NCI-H82 treated with DMSO at 0.1 percent for 48 hours (cell line): ENCODE measurements at regions not wholly inside any gene's neighbourhood (a gene's known extent, or its start where the extent isn't known, plus 50 kb on each side); places are given as distances from the start of the nearest gene placed in this dataset.
"Not testable (repeated sequence)": the region's sequence is repeated elsewhere in the genome, so short reads cannot be mapped to it uniquely, and the experiment has no call there.

ENCODE experiments used
- DNase-seq: peaks from one replicate; lab custom pipeline; 2025; ENCODE audit not compliant: unreplicated experiment; lab: John Stamatoyannopoulos, UW

DNA sequence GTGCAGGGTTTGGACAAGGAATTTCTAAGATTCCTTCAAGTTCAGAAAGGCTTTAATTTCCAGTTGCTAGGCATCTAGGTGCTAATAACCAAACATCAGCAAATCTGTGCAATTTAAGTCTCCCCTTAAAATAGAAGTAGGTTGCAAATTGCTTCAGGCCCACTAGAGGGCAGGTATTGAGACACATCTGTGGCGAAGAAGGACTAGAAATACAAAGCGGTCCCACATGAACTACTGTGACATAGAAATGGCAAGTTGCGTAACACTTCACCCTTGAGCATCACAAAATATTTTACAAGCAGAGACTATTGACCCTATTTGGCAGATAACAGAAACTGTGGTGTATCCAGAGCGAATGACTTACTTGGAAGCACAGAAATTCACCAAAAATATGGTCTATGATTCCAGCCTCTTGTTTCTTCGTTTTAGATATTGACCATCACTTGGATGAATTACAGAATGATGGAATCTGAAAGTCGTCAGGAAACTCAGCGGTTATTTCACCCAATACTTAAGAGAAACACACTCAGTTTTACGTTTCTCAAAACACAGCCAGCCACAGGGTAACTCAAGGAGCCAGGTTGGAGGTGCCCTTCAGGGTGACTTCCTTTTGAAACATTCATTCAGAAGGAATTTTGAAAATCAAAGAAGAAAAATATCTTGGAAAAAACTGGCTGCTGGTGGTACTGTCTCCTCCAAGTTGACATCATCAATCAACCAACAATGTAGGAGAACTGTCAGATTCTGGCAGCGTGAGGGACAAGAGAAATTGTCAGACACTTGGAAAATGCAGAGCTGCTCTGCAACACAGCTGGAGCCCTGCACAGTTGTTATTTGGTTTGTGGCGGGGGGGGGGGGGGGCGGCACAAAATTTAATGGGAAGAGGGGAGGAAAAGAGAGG, 256.3 kb upstream of the MINDY3 start:
- no peak for DNase-seq

DNA sequence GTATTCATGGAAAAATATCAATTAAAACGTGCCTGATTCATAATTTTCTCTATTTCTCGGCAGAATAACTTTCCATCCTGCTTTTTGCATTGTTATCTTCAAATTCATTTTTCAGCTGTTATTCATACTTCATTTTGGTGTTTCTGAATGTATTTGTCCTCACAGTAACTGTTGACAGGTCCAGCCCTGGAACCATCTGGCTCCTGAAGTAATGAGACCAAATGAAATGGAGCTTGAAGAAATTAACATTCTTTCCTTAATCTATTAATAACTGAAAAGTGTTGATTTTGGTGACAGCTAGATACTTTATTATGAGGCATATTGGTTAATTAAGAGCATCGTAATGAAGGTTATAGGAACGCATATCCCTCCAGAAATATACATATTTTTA, 257.0 kb upstream of the MINDY3 start:
- DNase-seq: no peak

DNA sequence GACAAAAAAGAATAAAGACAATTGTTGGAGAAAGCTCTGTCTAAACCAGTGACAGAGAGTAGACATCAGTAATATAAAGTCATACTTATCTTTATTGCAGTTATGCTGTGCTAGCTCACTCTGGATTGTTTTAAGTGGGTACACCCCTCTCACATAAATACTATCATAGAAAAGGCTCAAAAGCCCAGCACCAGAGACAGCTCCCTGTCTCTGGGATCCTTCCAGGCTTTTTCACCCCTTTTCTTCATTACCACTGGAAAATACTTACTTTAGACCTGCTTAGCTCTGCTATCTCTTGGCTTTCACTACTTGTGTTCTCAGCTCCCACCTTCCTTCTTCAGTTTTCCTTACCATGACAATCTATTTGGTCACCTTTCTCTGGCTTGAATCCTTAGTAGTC, 259.1 kb upstream of the MINDY3 start:
- no peak for DNase-seq

DNA sequence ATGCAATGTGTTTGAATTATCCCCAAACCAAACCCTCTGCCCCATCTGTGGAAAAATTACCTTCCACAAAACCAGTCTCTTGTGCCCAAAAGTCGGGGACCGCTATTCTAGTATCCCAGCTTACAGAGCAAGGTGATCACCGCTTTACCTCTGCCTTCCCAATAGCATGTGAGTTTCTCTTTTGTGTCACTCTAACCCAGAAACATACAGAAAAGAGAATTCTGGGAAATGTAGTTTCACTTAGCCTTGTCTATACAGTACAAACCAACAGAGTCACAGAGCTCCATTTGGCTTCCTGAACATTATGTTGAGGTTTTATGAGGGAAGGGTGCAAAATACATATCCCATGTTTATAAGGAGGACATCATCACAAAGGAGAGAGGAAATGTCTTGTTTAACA, 260.3 kb upstream of the MINDY3 start:
- no peak for DNase-seq

DNA sequence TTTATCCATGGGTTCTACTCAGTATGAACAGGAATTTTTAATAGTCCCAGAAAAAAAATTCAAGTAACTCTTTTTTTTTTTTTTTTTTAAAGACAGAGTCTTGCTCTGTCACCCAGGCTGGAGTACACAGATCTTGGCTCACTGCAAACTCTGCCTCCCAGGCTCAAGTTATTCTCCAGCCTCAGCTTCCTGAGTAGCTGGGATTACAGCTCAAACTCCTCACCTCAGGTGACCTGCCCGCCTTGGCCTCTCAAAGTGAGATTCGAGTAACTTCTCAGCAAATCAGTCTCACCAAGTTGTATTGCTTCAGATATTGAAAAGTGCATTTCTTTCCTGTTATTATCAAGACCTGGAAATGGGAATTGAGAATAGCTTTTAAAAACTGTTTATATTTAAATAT, 281.2 kb upstream of the MINDY3 start:
- DNase-seq: no peak

DNA sequence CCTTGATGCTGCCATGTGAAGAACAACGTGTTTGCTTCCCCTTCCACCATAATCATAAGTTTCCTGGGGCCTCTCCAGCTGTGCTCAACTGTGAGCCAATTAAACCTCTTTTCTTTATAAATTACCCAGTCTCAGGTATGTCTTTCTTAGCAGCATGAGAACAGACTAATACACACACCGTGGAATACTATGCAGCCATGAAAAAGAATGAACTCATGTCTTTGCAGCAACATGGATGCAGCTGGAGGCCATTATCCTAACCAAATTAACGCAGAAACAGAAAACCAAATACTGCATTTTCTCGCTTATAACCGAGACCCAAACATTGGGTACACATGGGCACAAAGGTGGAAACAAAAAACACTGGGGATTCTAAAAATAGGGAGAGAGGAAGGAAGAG, 286.7 kb upstream of the MINDY3 start:
- DNase-seq: no peak

DNA sequence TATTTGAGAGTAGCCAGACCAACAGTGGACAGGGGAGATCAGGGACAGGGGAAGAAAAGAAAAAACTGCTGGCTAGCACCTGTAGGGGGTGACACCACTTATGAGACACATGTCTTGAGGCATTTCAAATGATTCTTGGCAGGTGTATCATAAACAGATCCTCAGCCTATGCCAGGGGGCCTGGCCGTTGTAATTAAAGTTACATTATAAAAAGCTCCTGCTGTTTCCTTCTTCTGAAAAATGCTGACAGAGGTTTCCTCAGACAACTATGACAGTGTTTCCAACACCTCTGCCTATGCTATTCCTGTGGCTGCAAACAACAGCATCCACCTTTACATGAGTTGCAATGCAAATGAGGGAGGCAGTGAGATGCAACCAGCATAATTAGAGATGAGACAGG, 281.0 kb upstream of the PTER start:
- no peak for DNase-seq

DNA sequence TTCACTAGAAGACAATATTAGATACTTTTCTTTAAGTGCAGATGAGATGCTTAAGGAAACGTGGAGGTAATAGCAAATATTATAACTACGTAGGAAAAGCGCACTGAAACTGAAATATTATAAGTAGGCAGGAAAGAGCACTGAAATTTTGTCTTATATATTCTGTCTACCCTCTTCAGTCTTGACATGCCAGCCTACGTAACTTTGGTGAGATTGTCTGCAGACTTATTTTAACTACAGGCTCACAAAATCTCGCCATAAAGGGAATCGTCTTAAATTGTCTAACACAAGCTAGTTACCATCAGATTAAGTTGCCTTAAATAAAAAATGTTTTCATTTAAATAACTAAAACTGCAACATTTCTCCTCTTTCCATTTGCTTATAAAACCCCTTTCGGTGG, 280.1 kb upstream of the PTER start:
- no peak for DNase-seq

DNA sequence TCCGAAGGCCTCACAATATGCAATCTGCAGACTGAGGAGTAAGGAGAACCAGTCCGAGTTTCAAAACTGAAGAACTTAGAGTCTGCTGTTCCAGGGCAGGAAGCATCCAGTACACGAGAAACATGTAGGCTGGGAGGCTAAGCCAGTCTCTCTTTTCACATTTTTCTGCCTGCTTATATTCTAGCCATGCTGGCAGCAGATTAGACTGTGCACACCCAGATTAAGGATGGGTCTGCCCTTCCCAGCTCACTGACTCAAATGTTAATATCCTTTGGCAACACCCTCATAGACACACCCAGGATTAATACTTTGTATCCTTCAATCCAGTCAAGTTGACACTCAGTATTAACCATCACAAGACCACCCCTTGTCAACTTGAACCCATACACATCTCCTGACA, 271.7 kb upstream of the PTER start:
- DNase-seq: not testable (repeated sequence)

DNA sequence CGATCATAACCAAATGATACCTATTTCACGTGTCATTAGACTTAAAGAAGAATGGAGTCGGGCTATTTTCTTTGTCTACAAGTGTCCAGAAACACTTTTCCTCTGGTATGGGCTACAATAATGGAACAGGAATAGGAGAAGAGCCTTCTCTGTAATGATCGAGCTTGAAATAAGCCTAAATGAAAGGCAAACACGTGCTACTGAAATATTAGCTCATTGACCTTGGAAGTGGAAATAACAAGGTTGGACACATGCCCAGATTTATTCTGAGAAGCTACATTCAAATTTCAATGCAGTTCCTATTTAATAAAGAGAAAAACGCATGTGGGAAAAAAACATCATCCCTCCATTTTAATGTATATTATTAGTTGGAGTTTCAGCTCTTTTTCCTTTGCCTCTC, 254.7 kb upstream of the PTER start:
- no peak for DNase-seq

DNA sequence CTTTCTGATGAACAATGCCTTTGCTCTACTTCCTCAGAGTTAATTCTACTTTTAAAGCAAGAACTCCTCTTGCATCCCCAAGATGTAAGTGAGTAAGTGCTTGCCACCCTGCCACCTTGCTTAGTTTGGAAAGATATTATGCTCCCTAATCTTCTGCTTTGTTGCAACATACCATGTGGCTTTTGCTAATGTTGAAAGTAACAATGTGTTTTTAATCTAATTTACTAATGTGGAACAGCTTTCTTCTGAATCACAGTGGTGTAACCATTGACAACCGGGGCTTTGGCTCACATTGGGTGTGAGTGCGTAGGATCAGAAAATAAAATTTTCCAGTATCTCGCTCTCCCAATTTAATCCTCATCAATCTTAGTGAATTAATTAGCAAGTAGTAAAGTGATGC, 254.1 kb upstream of the PTER start:
- peak; percentile 1 for DNase-seq

DNA sequence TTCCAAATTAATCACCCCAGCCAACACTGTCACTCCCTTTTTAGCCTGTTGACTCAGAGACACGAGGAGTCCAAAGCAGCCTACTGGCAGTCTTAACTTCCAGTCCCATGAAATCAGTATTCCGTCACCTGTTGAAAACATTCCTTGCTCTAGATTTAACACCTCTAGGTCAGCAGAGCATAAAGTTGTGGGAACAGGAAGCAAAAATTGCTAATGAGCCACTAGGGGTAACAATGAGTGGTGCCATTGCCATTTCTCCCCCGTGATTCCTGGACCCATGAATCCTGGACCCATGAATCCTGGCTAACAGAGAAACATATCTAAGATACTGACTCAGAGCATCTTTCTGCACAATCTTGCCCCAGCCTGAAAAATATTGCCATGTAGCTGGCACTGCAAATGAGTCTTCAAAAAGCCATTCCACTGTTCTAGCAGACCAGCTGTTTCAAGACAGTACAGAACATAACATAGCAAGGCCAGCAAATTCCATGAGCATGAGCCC, 252.7 kb upstream of the PTER start:
- DNase-seq: no peak

DNA sequence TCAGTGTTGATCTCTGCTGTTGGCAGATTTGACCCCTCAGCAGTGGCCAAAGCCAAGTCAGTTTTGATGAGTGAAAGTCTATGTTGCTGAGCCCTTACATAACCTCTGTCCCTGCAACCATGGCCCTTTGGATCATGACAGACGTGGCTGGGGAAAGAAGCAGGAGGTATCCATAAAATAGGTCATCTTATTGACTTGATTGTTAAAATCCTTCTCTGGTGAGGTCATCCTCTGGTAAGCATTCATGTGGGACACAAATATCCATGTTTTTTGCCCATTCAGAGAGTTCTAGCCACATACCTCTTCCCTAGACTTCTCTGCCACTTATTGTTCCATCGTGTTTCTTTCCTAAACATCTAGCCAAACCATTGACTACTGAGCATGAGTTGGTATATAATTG, 251.9 kb upstream of the PTER start:
- no peak for DNase-seq

DNA sequence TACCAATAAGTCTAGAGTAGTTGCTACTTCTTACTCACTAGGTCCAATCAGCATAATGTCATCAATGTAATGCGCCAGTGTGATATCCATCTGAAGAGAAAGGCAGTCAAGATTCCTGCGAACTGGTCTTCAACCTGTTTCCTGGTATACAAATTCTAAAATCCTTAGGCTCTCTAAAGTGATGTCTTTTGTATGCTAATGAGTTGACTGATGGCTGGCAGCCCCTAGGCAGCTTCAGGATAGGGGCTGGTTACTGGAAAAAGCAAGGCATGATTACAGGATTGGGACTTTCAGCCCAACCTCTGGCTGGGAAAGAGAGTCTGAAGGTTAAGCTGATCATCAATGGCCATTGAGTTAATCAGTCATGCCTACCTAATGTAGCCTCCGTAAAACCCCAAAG, 250.2 kb upstream of the PTER start:
- no peak for DNase-seq

DNA sequence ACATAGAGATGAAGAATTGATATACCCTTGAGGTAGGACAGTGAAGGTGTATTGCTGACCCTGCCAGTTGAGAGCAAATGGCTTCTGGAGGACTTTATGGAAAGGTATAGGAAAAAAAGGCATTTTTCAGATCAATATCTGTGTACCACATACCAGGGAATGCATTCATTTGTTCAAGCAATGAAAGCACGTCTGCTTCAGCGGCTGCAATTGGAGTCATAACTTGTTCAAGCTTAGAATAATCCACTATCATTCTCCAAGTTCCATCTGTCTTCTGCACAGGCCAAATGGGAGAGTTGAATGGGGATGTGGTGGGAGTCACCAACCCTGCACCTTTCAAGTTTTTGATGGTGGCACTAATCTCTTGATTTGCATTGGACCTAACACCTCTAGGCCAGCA, 249.6 kb upstream of the PTER start:
- DNase-seq: no peak

DNA sequence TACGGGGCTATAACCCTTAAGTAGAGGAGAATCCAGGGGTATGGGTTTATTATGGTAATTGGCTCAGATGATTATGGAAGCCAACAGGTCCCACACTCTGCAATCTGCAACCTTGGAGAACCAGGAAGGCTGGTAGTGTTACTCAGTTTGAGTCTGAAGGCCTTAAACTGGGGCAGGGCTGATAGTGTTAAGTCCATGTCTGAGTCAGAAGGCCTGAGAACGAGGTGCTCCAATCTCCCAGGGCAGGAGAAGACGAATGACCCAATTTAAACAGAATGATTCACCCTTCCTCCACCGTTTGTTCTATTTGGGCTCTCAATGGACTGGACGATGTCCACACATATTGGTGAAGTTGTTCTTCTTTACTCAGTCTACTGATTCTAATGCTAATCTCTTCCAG, 244.5 kb upstream of the PTER start:
- DNase-seq: no peak

DNA sequence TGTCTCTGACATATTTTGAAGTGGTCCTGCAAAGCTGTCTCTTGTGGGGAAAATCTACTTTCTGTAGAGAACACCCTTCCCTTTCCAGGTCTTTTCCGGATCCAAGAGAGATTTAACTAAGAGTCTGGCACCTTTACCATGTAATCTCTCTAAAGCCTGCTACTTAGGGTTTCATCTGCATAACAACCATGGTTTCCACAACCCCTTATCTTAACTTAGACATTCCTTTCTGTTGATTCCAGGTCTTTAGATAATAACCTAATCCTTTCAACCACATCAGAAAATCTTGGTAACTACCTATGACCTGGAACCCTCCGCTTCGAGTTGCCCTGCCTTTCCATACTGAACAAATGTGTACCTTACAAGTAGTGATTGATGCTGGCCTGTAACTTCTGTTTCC, 243.6 kb upstream of the PTER start:
- DNase-seq: no peak

DNA sequence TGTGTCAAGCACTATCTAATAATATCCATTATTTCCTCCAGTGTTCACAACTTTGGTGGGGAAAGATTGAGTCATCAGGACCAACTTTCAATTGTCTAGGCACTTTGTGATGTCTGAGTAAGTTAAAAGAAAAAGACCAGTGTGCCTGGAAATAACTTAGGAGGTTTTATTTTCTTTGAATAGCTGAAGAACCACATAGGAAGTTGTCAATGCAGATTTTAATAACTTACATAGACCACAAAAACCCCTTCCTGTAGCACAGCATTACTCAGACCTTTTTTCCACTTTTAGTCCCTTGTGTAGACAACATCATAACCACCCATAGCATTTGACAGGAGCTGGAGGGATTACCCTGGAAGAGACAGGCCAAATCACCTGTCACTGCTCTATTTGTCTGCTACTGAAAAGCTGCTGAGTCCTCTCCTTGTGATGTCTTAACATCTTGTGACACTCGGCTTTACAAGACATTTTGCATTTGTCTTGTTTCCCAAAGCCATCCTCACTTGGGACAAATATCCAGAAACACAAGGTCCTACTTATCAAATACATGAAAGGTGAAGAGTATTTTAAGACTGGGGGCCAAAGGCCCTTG, 241.5 kb upstream of the PTER start:
- DNase-seq: no peak

DNA sequence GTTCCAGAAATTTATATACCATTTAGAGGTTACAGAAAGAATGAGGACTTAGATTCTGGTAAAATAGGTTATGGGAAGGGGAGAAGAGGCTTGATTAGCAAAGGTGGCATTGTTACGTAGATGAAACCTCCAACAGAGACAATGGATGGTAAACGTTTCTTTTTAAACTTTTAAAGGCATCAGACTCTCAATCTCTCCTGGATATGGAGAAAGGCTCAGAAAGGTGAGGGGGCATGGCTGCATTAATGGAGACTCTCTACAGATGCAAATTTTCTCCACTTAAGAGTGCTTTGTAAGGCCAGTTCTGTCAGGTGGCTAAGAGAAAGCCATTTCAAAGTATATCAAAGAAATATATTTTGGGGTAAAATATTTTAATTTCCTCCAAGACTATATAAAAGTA, 240.9 kb upstream of the PTER start:
- DNase-seq: no peak

DNA sequence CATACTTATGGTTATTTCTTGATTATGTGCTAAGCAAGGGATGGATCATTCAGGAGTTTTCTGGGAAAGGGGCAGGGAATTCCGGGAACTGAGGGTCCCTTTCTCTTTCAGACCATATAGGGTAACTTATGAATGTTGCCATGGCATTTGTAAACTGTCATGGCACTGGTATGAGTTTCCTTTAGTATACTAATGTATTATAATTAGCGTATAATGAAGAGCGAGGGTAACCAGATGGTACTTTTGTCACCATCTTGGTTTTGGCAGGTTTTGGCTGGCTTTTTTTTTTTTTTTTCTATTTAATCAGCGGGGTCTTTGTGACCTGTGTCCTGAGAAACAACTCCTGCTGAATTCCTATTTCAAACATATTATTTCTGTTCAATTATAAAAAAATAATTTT, 237.6 kb upstream of the PTER start:
- DNase-seq: no peak

DNA sequence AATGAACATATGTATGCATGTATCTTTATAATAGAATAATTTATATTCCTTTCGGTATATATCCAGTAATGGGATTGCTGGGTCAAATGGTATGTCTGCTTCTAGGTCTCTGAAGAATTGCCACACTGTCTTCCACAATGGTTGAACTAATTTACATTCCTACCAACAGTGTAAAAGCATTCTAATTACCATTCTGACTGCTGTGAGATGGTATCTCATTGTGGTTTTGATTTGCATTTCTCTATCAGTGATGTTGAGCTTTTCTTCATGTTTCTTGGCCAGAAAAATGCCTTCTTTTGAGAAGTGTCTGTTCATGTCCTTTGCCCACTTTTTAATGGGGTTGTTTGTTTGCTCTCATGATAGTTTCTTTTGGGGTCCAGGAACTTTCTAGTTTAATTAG, 213.2 kb upstream of the PTER start:
- not testable (repeated sequence) for DNase-seq

DNA sequence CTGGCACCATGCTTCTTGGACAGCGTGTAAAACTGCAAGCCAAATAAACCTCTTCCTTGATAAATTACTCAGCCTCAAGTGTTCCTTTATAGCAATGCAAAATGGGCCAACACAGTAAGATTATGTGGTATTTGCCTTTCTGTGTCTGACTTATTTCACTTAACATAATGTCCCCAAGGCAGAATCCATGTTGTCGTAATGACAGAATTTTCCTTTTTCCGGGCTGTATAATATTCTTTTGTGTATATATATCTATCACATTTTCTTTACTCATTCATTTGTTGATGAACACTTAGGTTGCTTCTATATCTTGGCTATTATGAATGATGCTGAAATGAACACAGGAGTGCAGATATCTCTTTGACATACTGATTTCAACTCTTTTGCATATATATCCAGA, 209.1 kb upstream of the PTER start:
- no peak for DNase-seq

DNA sequence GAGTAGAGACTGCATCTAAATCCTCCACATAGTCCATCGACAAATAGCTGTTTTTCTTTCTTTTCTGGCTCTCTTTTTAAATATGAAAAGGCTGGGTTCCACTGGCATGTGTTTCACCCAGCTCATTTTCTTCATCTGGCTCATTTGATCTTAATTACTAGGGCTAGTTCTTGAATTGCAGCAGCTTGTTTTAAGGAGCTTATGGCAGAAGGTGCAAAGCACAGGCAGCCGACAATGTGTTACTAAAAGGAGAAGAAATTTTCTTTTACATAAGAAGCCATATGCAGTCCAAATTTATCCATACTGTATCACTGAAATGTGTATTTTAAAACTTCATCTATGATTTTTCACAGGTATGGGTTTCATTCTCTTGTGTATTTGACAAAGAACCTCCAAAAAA, 205.6 kb upstream of the PTER start:
- peak; percentile 4 for DNase-seq
